Large intestine (tissue), 3 donors: ENCODE measurements at regions not wholly inside any gene's neighbourhood (a gene's known extent, or its start where the extent isn't known, plus 50 kb on each side); places are given as distances from the start of the nearest gene placed in this dataset.
"Not testable (repeated sequence)": the region's sequence is repeated elsewhere in the genome, so short reads cannot be mapped to it uniquely, and the experiment has no call there.

ENCODE experiments used
- DNase-seq, 2 donors: peaks; one replicate each; pipeline versions ENCODE4 v3.0.0 to v3.0.0-alpha.2; 2013
- H3K27ac ChIP-seq: one replicate; pipeline ENCODE4 v1.5.1; 2013; ENCODE audit warnings: low read length
- H3K27me3 ChIP-seq: 2 replicates; pipeline ENCODE4 v1.6.1; 2013; ENCODE audit warnings: low read length; ENCODE audit not compliant: control insufficient read depth, insufficient read depth
- H3K36me3 ChIP-seq: 2 replicates; pipeline ENCODE4 v1.6.1; 2013; ENCODE audit warnings: low read length; ENCODE audit not compliant: control insufficient read depth, insufficient read depth
- H3K4me1 ChIP-seq: one replicate; pipeline ENCODE4 v1.6.1; 2013; ENCODE audit warnings: low read length; ENCODE audit not compliant: control insufficient read depth, insufficient read depth
- H3K4me3 ChIP-seq: one replicate; pipeline ENCODE4 v1.5.1; 2013; ENCODE audit warnings: low read length
- H3K9me3 ChIP-seq: one replicate; pipeline ENCODE4 v1.6.1; 2013; ENCODE audit warnings: mild to moderate bottlenecking, low read depth, low read length, moderate library complexity; ENCODE audit not compliant: control insufficient read depth
- WGBS: methylation state at CpG from one replicate; pipeline ENCODE4 v1.1.5; 2013; ENCODE audit warnings: low lambda C conversion rate; ENCODE audit not compliant: insufficient coverage; 5-methylcytosine and 5-hydroxymethylcytosine counted together

DNA sequence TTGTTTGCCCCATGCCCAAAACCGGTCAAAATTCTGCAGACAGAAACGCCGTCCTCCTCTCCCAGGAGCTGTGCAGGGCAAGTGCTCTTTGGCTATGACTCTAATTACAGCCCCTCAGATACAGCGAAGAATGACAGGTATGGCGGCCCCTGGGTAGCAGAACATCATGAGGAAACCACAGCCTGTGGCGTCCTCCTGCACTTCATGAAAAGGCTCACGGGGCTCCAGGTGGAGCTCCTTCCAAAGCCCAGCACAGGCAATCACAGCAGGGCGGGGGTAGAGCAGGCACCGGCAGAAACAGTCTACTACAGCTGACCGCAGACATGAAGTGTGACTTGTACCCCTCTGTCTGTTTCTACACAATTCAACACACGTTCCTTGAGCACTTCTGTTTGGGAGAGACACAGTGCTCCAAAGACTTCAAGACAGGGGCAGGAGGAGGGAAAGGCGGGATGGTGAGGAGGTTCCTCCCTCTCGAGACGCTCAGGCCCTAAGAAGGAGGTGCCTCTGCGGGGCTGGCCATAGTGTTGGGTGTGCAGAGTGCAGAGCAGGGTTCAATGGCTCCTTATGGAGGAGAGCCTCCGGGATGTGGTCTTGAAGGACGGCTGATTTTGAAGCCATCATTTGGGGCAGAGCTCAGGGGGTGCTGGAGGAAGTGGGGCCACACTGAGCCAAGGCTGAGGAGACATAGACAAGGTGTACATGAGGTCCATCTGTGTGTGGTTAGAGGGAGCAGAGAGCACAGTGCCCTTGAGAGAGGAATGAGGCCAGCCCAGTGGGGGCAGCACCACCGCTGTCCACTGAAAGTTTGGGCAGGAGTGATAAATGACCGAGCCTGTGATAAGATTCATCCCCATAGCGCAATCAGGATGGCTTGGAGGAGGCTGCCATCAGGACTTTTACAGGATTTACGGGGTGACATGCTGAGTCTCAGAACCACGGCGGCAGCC is 468.3 kb downstream of the EIPR1 start:
- Histone ChIP-seq H3K27me3 (no peaks in the 10 kb centered on the region), H3K4me3 (no peak overlapping the region), H3K4me1 (no peaks in the 10 kb centered on the region), H3K27ac (no peak overlapping the region), H3K9me3 (no peaks in the 10 kb centered on the region), H3K36me3 (no peaks in the 10 kb centered on the region)
- no peak for DNase-seq
- WGBS = no CpG with 5 or more reads among the region's 23 CpGs

DNA sequence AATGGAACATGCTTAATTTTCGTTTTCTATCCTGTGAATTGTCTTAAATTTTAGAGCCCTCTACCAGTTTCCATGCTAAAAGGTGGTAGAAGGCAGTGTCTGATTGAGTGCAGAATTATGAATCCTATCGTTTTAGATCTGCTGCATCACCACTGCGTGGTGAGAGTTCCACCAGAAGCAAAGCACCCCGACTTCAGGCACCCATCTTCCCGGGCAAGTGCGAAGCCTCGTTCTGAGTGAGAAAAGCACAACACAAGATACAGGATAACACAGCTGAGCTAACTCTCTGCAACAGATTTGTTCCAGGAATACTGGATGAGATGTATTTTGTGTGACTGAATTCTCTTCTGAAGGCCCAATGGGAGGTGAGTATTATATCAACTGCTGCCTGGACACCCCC is 471.5 kb downstream of the EIPR1 start:
- no peaks in the 10 kb centered on the region for H3K4me1 ChIP-seq
- WGBS = 78% methylated on average over 1 of the region's 7 CpGs
- no peak overlapping the region for H3K27ac ChIP-seq
- H3K4me3 ChIP-seq = no peak overlapping the region
- no peaks in the 10 kb centered on the region for H3K36me3 ChIP-seq
- H3K9me3 ChIP-seq = no peaks in the 10 kb centered on the region
- no peaks in the 10 kb centered on the region for H3K27me3 ChIP-seq
- no peak for DNase-seq

DNA sequence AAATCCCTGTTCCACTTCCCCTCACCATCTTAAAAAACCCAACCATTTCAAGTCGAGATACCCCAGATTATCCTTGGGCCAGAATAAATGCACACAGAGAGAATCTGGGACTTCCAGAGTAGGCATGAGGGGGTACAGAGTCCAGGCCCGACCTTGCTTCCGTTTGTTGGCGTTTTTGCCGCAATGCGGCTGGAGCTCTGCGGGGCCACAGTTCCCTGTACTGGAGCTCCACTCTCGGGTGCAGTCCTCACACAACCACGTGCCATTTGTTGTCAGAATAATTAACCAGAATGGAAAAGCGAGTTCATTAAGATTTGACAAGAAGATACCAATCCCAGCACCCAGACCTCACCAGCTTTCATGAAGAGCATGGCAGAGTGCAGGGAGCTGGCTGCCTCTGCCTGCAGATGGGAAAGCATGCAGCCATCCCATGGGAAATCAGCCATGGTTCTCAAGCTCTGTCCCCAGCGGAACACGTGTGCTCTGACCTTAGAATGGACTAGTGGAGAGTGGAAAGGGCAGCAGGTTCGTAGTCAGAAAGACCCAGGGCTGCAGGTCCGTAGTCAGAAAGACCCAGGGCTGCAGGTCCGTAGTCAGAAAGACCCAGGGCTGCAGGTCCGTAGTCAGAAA is 472.8 kb downstream of the EIPR1 start:
- H3K36me3 ChIP-seq = no peaks in the 10 kb centered on the region
- H3K27ac ChIP-seq = no peak overlapping the region
- H3K4me3 ChIP-seq = no peak overlapping the region
- 100% methylated on average over 1 of the region's 16 CpGs for WGBS
- DNase-seq = no peak
- no peaks in the 10 kb centered on the region for H3K9me3 ChIP-seq
- no peaks in the 10 kb centered on the region for H3K4me1 ChIP-seq
- no peaks in the 10 kb centered on the region for H3K27me3 ChIP-seq

DNA sequence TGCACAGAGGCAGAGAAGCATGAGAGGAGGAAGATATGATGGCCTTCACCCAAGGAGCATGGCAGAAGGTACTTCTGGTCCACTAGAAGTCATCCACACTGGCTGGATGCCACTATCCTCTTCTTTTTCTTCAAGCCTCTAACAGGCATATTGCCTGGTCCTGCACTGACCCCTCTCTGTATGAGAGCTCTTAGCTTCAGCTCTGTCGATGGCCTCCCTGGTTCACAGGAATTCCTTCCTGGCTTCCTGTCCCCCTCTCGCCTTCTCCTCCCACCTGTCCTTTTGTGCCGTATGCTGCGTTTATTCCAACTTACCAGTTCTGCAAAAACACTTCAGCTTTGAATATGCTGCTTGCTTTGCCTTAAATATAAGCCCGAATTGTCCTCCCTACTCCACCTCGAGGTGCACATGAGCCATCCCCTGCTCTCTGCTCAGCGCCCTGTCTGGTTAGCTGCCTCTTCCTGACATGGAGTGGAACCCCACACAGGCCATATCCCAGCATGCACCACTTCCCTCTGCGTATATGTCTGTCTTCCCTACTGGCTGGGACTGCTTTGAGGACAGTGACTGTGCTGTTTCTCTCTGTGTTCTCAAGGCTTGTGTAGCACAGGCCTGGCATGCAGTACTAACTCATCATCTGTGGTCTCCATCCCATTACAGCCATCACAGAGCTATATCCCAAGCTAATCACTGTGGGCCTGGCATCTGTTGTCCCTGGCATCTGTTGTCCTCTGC is 474.9 kb downstream of the EIPR1 start:
- Histone ChIP-seq H3K27me3 (no peaks in the 10 kb centered on the region), H3K9me3 (no peaks in the 10 kb centered on the region), H3K4me1 (no peaks in the 10 kb centered on the region), H3K27ac (no peak overlapping the region), H3K4me3 (no peak overlapping the region), H3K36me3 (no peaks in the 10 kb centered on the region)
- no CpG with 5 or more reads among the region's 8 CpGs for WGBS
- DNase-seq = no peak

DNA sequence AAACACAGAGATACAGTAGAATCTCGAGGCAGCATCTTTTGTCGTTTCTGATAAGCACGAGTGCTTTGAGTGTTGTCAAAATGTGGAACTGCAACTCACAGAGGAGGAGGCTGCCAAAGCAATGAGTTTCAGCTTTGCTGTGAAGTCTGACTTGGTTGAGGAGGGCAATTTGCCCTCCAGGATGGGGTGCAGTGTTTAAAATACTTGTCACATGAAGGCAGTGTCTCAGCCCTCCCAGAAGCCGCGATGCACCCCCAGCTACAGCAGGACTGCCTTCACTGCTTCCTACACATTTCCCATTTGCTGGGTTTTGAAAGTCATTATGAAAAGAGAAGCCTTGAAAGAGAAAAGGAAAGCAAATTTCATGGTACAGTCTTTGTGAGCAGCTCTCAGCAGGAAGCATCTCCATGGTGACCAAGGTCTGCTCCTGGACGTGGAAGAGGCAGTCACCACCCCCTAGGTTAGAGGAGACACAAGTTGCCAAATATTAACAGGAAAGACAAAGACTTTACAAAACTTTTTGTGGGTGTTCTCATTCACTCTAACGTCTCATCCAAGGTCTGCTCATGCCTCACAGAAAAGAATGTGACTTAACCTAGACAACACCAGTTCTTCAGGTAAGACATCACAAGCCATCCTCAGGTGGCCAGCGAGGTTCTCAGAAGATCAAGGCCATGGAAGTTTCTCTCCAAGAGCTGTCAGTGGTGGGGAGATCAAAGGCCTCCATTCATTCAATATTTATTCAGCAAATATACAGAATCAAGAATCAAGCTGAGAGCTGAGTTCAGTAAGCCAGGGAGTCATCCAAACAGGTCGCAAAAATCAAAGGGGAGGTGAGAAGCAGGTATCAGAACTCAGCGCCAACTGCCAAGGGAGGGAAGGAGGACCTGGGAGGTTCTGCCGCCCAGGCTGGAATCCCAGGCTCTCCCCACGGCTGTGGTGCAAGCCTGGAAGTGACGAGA is 476.0 kb downstream of the EIPR1 start:
- DNase-seq = no peak
- Histone ChIP-seq H3K9me3 (no peaks in the 10 kb centered on the region), H3K36me3 (no peaks in the 10 kb centered on the region), H3K27me3 (no peaks in the 10 kb centered on the region), H3K4me3 (no peak overlapping the region), H3K4me1 (no peaks in the 10 kb centered on the region), H3K27ac (no peak overlapping the region)
- no CpG with 5 or more reads among the region's 13 CpGs for WGBS

DNA sequence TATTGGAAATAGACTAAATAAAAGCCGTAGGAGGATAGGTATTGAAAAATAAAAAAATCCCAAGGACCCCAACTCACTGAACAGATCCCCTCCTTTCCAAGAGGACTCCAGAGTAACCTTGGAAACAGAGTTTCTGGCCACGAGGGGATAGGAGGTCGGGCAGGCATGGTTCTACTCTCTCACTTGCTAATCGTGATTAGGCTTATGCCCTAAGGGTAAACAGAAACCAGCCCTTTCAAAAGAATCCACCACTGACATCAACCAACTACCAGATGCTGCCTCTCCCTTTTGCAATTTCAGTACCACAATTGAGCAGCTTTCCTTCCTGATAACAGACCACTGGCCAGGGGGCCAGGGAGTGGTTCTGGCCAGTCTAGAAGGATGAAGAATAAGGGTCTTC is 477.8 kb downstream of the EIPR1 start:
- Histone ChIP-seq H3K27ac (no peak overlapping the region), H3K4me3 (no peak overlapping the region), H3K27me3 (no peaks in the 10 kb centered on the region), H3K4me1 (no peaks in the 10 kb centered on the region), H3K36me3 (no peaks in the 10 kb centered on the region), H3K9me3 (no peaks in the 10 kb centered on the region)
- WGBS = 100% methylated on average over 1 of the region's 4 CpGs
- no peak for DNase-seq

DNA sequence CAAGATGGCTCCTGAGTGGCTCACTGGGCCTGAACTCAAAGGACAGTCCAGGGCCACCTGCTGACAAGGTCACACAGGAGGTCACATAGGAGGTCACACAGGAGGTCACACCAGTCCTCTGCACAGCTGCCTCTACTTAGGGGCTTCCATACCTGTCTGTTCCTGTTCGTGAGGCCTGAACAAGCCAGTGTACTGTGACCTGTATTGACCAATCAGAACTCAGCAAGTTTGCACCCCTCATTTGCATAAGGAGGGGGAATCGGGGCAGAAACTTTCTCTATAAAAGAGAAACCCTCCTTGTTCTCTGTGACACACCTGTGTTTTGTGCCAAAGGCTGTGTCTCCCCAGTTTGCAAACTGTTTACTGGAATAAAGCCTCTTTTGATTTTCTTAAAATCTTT is 478.9 kb downstream of the EIPR1 start:
- Histone ChIP-seq H3K4me1 (no peaks in the 10 kb centered on the region), H3K9me3 (no peaks in the 10 kb centered on the region), H3K27ac (no peak overlapping the region), H3K36me3 (no peaks in the 10 kb centered on the region), H3K27me3 (no peaks in the 10 kb centered on the region), H3K4me3 (no peak overlapping the region)
- no CpG with 5 or more reads among the region's 2 CpGs for WGBS
- DNase-seq = no peak

DNA sequence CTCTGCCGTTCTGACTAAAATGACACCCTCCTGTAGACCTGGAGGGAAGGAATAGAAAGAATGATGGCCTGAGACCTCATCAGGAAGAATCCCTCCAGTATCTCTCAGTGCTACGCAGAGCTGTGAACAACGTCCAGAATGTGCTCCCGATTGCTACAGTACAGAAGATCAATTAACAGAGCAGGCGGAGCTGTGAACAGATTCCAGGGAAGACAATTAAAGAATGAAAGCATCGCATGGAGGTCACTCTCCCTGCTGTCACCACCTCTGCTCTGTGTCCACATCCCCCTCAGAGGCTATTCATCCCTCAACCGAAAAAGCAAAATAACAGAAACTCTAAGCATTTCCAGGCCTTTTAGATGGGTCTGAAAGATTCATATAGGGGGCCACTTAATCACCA is 481.0 kb downstream of the EIPR1 start:
- Histone ChIP-seq H3K4me3 (no peak overlapping the region), H3K4me1 (no peaks in the 10 kb centered on the region), H3K27ac (no peak overlapping the region), H3K36me3 (no peaks in the 10 kb centered on the region), H3K27me3 (no peaks in the 10 kb centered on the region), H3K9me3 (no peaks in the 10 kb centered on the region)
- WGBS = no CpG with 5 or more reads among the region's 7 CpGs
- no peak for DNase-seq

DNA sequence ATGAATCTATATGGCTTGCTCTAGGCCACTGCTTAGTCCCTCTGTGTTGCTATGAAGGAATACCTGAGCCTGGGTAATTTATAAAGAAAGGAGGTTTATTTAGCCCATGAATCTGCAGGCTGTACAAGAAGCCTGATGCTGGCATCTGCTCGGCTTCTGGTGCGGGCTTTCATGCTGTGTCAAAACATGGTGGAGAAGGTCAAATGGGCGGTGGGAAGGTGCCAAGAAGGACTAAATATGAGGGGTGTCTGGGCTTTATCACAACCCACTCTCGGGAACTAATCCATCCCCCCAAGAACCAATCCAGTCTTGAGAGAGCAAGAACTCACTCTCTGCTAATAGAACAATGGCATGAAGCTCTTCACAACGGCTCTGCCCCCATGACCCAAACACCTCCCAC is 481.6 kb downstream of the EIPR1 start:
- H3K4me1 ChIP-seq = no peaks in the 10 kb centered on the region
- H3K27me3 ChIP-seq = no peaks in the 10 kb centered on the region
- no peaks in the 10 kb centered on the region for H3K36me3 ChIP-seq
- H3K9me3 ChIP-seq = no peaks in the 10 kb centered on the region
- no peak for DNase-seq
- WGBS = no CpG with 5 or more reads among the region's 5 CpGs
- no peak overlapping the region for H3K27ac ChIP-seq
- H3K4me3 ChIP-seq = no peak overlapping the region

DNA sequence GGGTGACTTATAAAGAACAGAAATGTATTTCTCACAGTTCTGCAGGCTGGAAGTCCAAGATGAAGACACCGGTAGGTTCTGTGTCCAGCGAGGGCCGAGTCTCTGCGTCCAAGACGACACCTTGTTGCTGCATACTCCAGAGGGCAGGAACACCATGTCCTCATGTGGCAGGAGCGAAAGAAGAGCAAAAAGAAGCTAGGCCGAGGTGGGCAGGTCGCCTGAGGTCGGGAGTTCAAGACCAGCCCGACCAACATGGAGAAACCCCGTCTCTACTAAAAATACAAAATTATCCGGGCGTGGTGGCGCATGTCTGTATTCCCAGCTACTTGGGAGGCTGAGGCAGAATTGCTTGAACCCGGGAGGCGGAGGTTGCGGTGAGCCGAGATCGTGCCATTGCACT is 483.6 kb downstream of the EIPR1 start:
- H3K36me3 ChIP-seq, H3K4me3 ChIP-seq, H3K9me3 ChIP-seq, H3K4me1 ChIP-seq, H3K27me3 ChIP-seq, DNase-seq, H3K27ac ChIP-seq: not testable (repeated sequence)
- WGBS = 100% methylated on average over 1 of the region's 19 CpGs
